22Rv1 (cell line): ENCODE measurements at regions not wholly inside any gene's neighbourhood (a gene's known extent, or its start where the extent isn't known, plus 50 kb on each side); places are given as distances from the start of the nearest gene placed in this dataset.

Source experiments
- H3K27ac ChIP-seq: fragments of 450-650 bp; 2 replicates; pipeline ENCODE4 v1.5.1; 2017
- CTCF ChIP-seq: fragments of 450-650 bp; IDR thresholded peaks from 2 replicates; pipeline ENCODE4 v1.5.1; 2017; ENCODE audit warnings: mild to moderate bottlenecking
- ZFX ChIP-seq: fragments of 450-650 bp; IDR thresholded peaks from 2 replicates; pipeline ENCODE4 v1.6.1; 2017; ENCODE audit warnings: antibody characterized with exemption, borderline replicate concordance

GRCh38 chr21:27646056-27646455, 679.2 kb upstream of the ADAMTS5 start:
- no peak for TF ChIP-seq ZFX
- TF ChIP-seq CTCF = no peak
- no peak overlapping the region for H3K27ac ChIP-seq

GRCh38 chr21:27645285-27645684, 678.4 kb upstream of the ADAMTS5 start:
- TF ChIP-seq ZFX (no peak), CTCF (no peak)
- no peak overlapping the region for H3K27ac ChIP-seq

GRCh38 chr21:27643326-27643725, 676.4 kb upstream of the ADAMTS5 start:
- H3K27ac ChIP-seq = no peak overlapping the region
- TF ChIP-seq ZFX (no peak), CTCF (no peak)

- TF ChIP-seq ZFX = no peak
- no peak for TF ChIP-seq CTCF
- no peak overlapping the region for H3K27ac ChIP-seq
Observed at GRCh38 chr21:27639286-27639685, 672.4 kb upstream of the ADAMTS5 start.

GRCh38 chr21:27636656-27637055, 669.8 kb upstream of the ADAMTS5 start:
- H3K27ac ChIP-seq = no peak overlapping the region
- TF ChIP-seq CTCF (no peak), ZFX (no peak)

- no peak overlapping the region for H3K27ac ChIP-seq
Observed at GRCh38 chr21:27633631-27634030, 666.7 kb upstream of the ADAMTS5 start.

GRCh38 chr21:27631471-27631870, 664.6 kb upstream of the ADAMTS5 start:
- no peak for TF ChIP-seq CTCF
- no peak for TF ChIP-seq ZFX
- no peak overlapping the region for H3K27ac ChIP-seq

More at GRCh38 chr21:27633631-27634030, 666.7 kb upstream of the ADAMTS5 start:
- TF ChIP-seq CTCF (no peak), ZFX (no peak)
